Mesenchymal stem cell (in vitro differentiated cells and primary cell): ENCODE measurements at regions not wholly inside any gene's neighbourhood (a gene's known extent, or its start where the extent isn't known, plus 50 kb on each side); places are given as distances from the start of the nearest gene placed in this dataset.

Experiments
- DNase-seq: peaks from one replicate; pipeline ENCODE4 v3.0.0-alpha.2; 2013
- H2AFZ ChIP-seq: one replicate; pipeline ENCODE4 v1.6.1; 2013; ENCODE audit warnings: low read depth, mild to moderate bottlenecking, control low read depth, inconsistent platforms, low read length, moderate library complexity
- H2AK5ac ChIP-seq: 2 replicates; pipeline ENCODE4 v1.6.1; 2013; ENCODE audit warnings: low read length, moderate library complexity, mild to moderate bottlenecking, inconsistent platforms; ENCODE audit not compliant: severe bottlenecking
- H2BK120ac ChIP-seq: one replicate; pipeline ENCODE4 v1.6.1; 2013; ENCODE audit warnings: low read depth, mild to moderate bottlenecking, inconsistent platforms, low read length, moderate library complexity
- H2BK12ac ChIP-seq, 2 experiments: one replicate each; pipeline ENCODE4 v1.6.1; 2013; ENCODE audit warnings: inconsistent platforms in 2 of 2, low read length in 2 of 2, mild to moderate bottlenecking in 2 of 2, moderate library complexity in 2 of 2, control low read depth in 1 of 2
- H2BK15ac ChIP-seq: one replicate; pipeline ENCODE4 v1.6.1; 2013; ENCODE audit warnings: mild to moderate bottlenecking, low read depth, inconsistent platforms; ENCODE audit not compliant: poor library complexity, severe bottlenecking
- H2BK5ac ChIP-seq: 2 replicates; pipeline ENCODE4 v1.6.1; 2013; ENCODE audit warnings: low read depth, mild to moderate bottlenecking, low read length, control low read depth, inconsistent platforms; ENCODE audit not compliant: poor library complexity, severe bottlenecking
- H3K14ac ChIP-seq, 2 experiments: one replicate each; pipeline ENCODE4 v1.6.1; 2013; ENCODE audit warnings: inconsistent platforms in 2 of 2, low read length in 2 of 2, control low read depth in 1 of 2, mild to moderate bottlenecking in 1 of 2, moderate library complexity in 1 of 2
- H3K18ac ChIP-seq, 2 experiments: one replicate each; pipeline ENCODE4 v1.6.1; 2013; ENCODE audit warnings: inconsistent platforms in 2 of 2, low read length in 2 of 2, control low read depth in 1 of 2, low read depth in 1 of 2, mild to moderate bottlenecking in 1 of 2
- H3K23ac ChIP-seq, 2 experiments: one replicate each; pipeline ENCODE4 v1.6.1; 2013; ENCODE audit warnings: inconsistent platforms in 2 of 2, low read length in 2 of 2, mild to moderate bottlenecking in 2 of 2, moderate library complexity in 2 of 2, control low read depth in 1 of 2
- H3K27ac ChIP-seq: 2 replicates; pipeline ENCODE4 v1.5.1; 2013; ENCODE audit warnings: mild to moderate bottlenecking, moderate library complexity, low read length, control low read depth, inconsistent platforms; ENCODE audit not compliant: poor library complexity, severe bottlenecking
- H3K27me3 ChIP-seq, 2 experiments: 2 replicates each; pipeline versions ENCODE4 v1.6.1 to v1.7.0; 2013; ENCODE audit warnings: low read length in 2 of 2, mild to moderate bottlenecking in 2 of 2, moderate library complexity in 2 of 2, control low read depth in 1 of 2, inconsistent platforms in 1 of 2; ENCODE audit not compliant: control insufficient read depth in 1 of 2, insufficient read depth in 1 of 2
- H3K36me3 ChIP-seq, 2 experiments: 2 replicates each; pipeline versions ENCODE4 v1.6.1 to v1.7.0; 2013; ENCODE audit warnings: low read length in 2 of 2, control low read depth in 1 of 2, inconsistent platforms in 1 of 2, low read depth in 1 of 2, mild to moderate bottlenecking in 1 of 2; ENCODE audit not compliant: insufficient read depth in 2 of 2, control insufficient read depth in 1 of 2
- H3K4ac ChIP-seq, 2 experiments: one replicate each; pipeline ENCODE4 v1.6.1; 2013; ENCODE audit warnings: inconsistent platforms in 2 of 2, low read length in 2 of 2, mild to moderate bottlenecking in 2 of 2, moderate library complexity in 2 of 2, control low read depth in 1 of 2, low read depth in 1 of 2
- H3K4me1 ChIP-seq: 2 replicates; pipeline ENCODE4 v1.6.1; 2013; ENCODE audit warnings: low read depth, low read length, control low read depth; ENCODE audit not compliant: control insufficient read depth, insufficient read depth
- H3K4me2 ChIP-seq: 2 replicates; pipeline ENCODE4 v1.6.1; 2013; ENCODE audit warnings: low read length, mild to moderate bottlenecking, inconsistent platforms; ENCODE audit not compliant: poor library complexity, severe bottlenecking
- H3K4me3 ChIP-seq, 2 experiments: 2 replicates each; pipeline versions ENCODE4 v1.5.1 to v1.7.0; 2013; ENCODE audit warnings: low read length in 2 of 2, mild to moderate bottlenecking in 2 of 2, control low read depth in 1 of 2, low read depth in 1 of 2; ENCODE audit not compliant: insufficient read depth in 1 of 2
- H3K79me1 ChIP-seq: replicated peaks from 2 replicates; pipeline ENCODE4 v1.6.1; 2013; ENCODE audit warnings: mild to moderate bottlenecking, control low read depth, low read length, inconsistent platforms; ENCODE audit not compliant: poor library complexity, severe bottlenecking
- H3K9ac ChIP-seq: 2 replicates; pipeline ENCODE4 v1.7.0; 2013; ENCODE audit warnings: mild to moderate bottlenecking, low read length, moderate library complexity
- H3K9me3 ChIP-seq: 2 replicates; pipeline ENCODE4 v1.7.0; 2013; ENCODE audit warnings: mild to moderate bottlenecking, low read length; ENCODE audit not compliant: control insufficient read depth
- H4K8ac ChIP-seq: one replicate; pipeline ENCODE4 v1.6.1; 2013; ENCODE audit warnings: inconsistent platforms, mild to moderate bottlenecking, low read length, moderate library complexity
- H4K91ac ChIP-seq: one replicate; pipeline ENCODE4 v1.6.1; 2013; ENCODE audit warnings: mild to moderate bottlenecking, low read length, inconsistent platforms
- whole genome bisulfite sequencing: methylation state at CpG from one replicate; pipeline ENCODE4 v1.1.7; 2013; ENCODE audit warnings: mixed read lengths; 5-methylcytosine and 5-hydroxymethylcytosine counted together

GRCh38 chr12:13278249-13278787, 81.8 kb downstream of the EMP1 start:
- 28% methylated on average over 32 of the region's 32 CpGs for WGBS
- Histone ChIP-seq H2AK5ac (no peak overlapping the region), H3K14ac (no peak overlapping the region), H3K79me1 (no peaks in the 10 kb centered on the region), H3K4me1 (peaks cover 5% of the 10 kb centered on the region), H3K4me3 (peak overlapping the region in 1 of 2 experiments; percentile 28), H4K8ac (no peak overlapping the region), H3K27me3 (peaks cover 0 to 63% of the 10 kb centered on the region in 2 experiments), H2BK120ac (no peak overlapping the region), H2BK15ac (no peak overlapping the region), H3K4ac (no peak overlapping the region), H2AFZ (no peak overlapping the region), H3K36me3 (no peaks in the 10 kb centered on the region), H2BK5ac (no peak overlapping the region), H3K9me3 (peaks cover 7% of the 10 kb centered on the region), H3K23ac (no peak overlapping the region), H3K9ac (peak overlapping the region; percentile 64), H3K4me2 (peak overlapping the region; percentile 18), H3K18ac (no peak overlapping the region), H4K91ac (no peak overlapping the region), H3K27ac (no peak overlapping the region), H2BK12ac (no peak overlapping the region)
- peak; percentile 60 for DNase-seq

DNA sequence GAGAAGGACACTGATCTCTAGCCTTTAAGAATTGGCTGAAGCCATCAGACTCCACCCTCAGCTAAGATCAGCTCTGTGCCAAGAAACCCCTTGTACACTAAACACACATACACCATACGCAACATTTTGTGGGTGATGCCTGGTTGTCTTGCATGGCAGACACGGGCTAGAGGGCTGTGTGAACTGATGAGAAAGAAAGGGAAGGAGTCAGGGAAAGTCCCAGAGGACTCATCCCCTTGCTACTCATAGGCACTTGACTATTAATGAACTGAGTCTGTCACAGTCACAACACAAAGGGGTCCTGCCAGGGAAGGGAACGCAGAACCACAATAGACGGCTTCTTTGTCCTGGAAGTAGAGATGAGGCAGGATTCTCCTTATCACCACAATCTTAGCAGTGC, 80.8 kb downstream of the EMP1 start:
- no peak overlapping the region for H3K27ac ChIP-seq
- H2BK15ac ChIP-seq = no peak overlapping the region
- DNase-seq = peak; percentile 6
- no peak overlapping the region for H2BK120ac ChIP-seq
- H3K4me1 ChIP-seq = peaks cover 5% of the 10 kb centered on the region
- no peak overlapping the region for H3K4ac ChIP-seq
- H2AK5ac ChIP-seq = no peak overlapping the region
- no peaks in the 10 kb centered on the region for H3K36me3 ChIP-seq
- H4K8ac ChIP-seq = no peak overlapping the region
- WGBS = 81% methylated on average over 3 of the region's 4 CpGs
- H3K4me2 ChIP-seq = no peak overlapping the region
- no peaks in the 10 kb centered on the region for H3K79me1 ChIP-seq
- H3K9ac ChIP-seq = no peak overlapping the region
- H2BK5ac ChIP-seq = no peak overlapping the region
- H4K91ac ChIP-seq = no peak overlapping the region
- no peak overlapping the region for H2AFZ ChIP-seq
- peaks cover 7% of the 10 kb centered on the region for H3K9me3 ChIP-seq
- H3K23ac ChIP-seq = no peak overlapping the region
- H3K4me3 ChIP-seq = no peak overlapping the region
- no peak overlapping the region for H3K18ac ChIP-seq
- H3K27me3 ChIP-seq = peaks cover 0 to 63% of the 10 kb centered on the region in 2 experiments
- H2BK12ac ChIP-seq = no peak overlapping the region
- H3K14ac ChIP-seq = no peak overlapping the region

- Histone ChIP-seq H2AK5ac (no peak overlapping the region), H2AFZ (no peak overlapping the region), H3K18ac (no peak overlapping the region), H3K23ac (peak overlapping the region in 1 of 2 experiments; percentile 78), H3K27me3 (peaks cover 0 to 56% of the 10 kb centered on the region in 2 experiments), H3K9ac (no peak overlapping the region), H2BK5ac (no peak overlapping the region), H3K14ac (no peak overlapping the region), H3K4ac (no peak overlapping the region), H4K8ac (no peak overlapping the region), H2BK15ac (no peak overlapping the region), H3K79me1 (no peaks in the 10 kb centered on the region), H3K4me2 (no peak overlapping the region), H2BK120ac (no peak overlapping the region), H3K36me3 (no peaks in the 10 kb centered on the region), H4K91ac (no peak overlapping the region), H3K27ac (no peak overlapping the region), H3K9me3 (peaks cover 7% of the 10 kb centered on the region), H2BK12ac (no peak overlapping the region), H3K4me1 (peaks cover 5% of the 10 kb centered on the region), H3K4me3 (no peak overlapping the region)
- WGBS = 61% methylated on average over 7 of the region's 10 CpGs
- DNase-seq = no peak
Observed at GRCh38 chr12:13275241-13276085, 78.9 kb downstream of the EMP1 start.

GRCh38 chr12:13273850-13274249, 77.3 kb downstream of the EMP1 start:
- Histone ChIP-seq H3K4ac (no peak overlapping the region), H4K91ac (no peak overlapping the region), H4K8ac (no peak overlapping the region), H3K18ac (no peak overlapping the region), H2AK5ac (no peak overlapping the region), H3K27ac (no peak overlapping the region), H3K9ac (peak overlapping the region; percentile 22), H3K14ac (no peak overlapping the region), H2AFZ (no peak overlapping the region), H3K4me1 (peaks cover 5% of the 10 kb centered on the region), H2BK15ac (no peak overlapping the region), H3K79me1 (no peaks in the 10 kb centered on the region), H2BK5ac (no peak overlapping the region), H2BK120ac (no peak overlapping the region), H3K36me3 (no peaks in the 10 kb centered on the region), H3K27me3 (peaks cover 0 to 44% of the 10 kb centered on the region in 2 experiments), H2BK12ac (no peak overlapping the region), H3K4me2 (no peak overlapping the region), H3K9me3 (no peaks in the 10 kb centered on the region), H3K4me3 (peak overlapping the region in 1 of 2 experiments; percentile 50), H3K23ac (no peak overlapping the region)
- DNase-seq = no peak
- WGBS = 88% methylated on average over 12 of the region's 12 CpGs
